GM12873 (cell line): ENCODE measurements at regions not wholly inside any gene's neighbourhood (a gene's known extent, or its start where the extent isn't known, plus 50 kb on each side); places are given as distances from the start of the nearest gene placed in this dataset.

ENCODE experiments used
- CTCF ChIP-seq: IDR thresholded peaks from 2 replicates; pipeline ENCODE4 v1.5.1; 2012; ENCODE audit warnings: low read depth, mild to moderate bottlenecking, moderate library complexity, low read length, control low read depth; ENCODE audit not compliant: insufficient read depth; ENCODE audit errors: missing control alignments

GRCh38 chr18:55861266-55861665 is 273.3 kb upstream of the TCF4 start:
- TF ChIP-seq CTCF: peak; percentile 20

- no peak for TF ChIP-seq CTCF
Observed at GRCh38 chr18:55858661-55859515, 270.9 kb upstream of the TCF4 start.

GRCh38 chr18:55857956-55858355 is 270.0 kb upstream of the TCF4 start:
- no peak for TF ChIP-seq CTCF

- no peak for TF ChIP-seq CTCF
Observed at GRCh38 chr18:55857409-55857808, 269.4 kb upstream of the TCF4 start.

GRCh38 chr18:55856679-55857078 is 268.7 kb upstream of the TCF4 start:
- TF ChIP-seq CTCF: no peak

- TF ChIP-seq CTCF: no peak
Observed at GRCh38 chr18:55856229-55856628, 268.2 kb upstream of the TCF4 start.

- TF ChIP-seq CTCF: no peak
Observed at GRCh38 chr18:55853268-55853667, 265.3 kb upstream of the TCF4 start.
